GM12878 (cell line): ENCODE measurements at regions not wholly inside any gene's neighbourhood (a gene's known extent, or its start where the extent isn't known, plus 50 kb on each side); places are given as distances from the start of the nearest gene placed in this dataset.

Source experiments
- ATAC-seq: fragments of 200-7000 bp; cut with Tn5 transposase; 3 replicates; pipeline ENCODE4 v1.9.1; 2020; ENCODE audit warnings: mild to moderate bottlenecking, moderate library complexity
- BruUV-seq: library from RNA; stranded (reverse); fragments of 400-500 nt; replicated peaks from 2 replicates; lab custom pipeline; 2021; lab: Mats Ljungman, UMichigan
- CTCF ChIA-PET: fragments of 300-600 bp; sonication (Branson Sonifier 250); formaldehyde crosslinking; extraction: SDS; loops from one replicate; lab custom pipeline; 2021; ENCODE audit warnings: inconsistent platforms; lab: Yijun Ruan, JAX
- POLR2A ChIA-PET: fragments of 350-600 bp; formaldehyde crosslinking; extraction: SDS; loops from one replicate; lab custom pipeline; 2021; ENCODE audit warnings: inconsistent platforms; lab: Charles Lee
- RAD21 ChIA-PET: fragments of 300-600 bp; sonication (Branson Sonifier 250); formaldehyde crosslinking; loops from one replicate; lab custom pipeline; 2023; ENCODE audit warnings: antibody characterized with exemption; ENCODE audit not compliant: unreplicated experiment; lab: Charles Lee
- SMC1A ChIA-PET: fragments of 300-600 bp; sonication (Branson Sonifier 250); formaldehyde crosslinking; loops from one replicate; lab custom pipeline; 2023; ENCODE audit not compliant: unreplicated experiment, uncharacterized antibody; lab: Charles Lee
- DNase-seq: peaks from one replicate; pipeline ENCODE4 v3.0.0-alpha.2; 2011; ENCODE audit warnings: low read depth, low spot score
- FAIRE-seq: peaks from 3 replicates; lab custom pipeline; 2011; peaks lifted over from hg19 to GRCh38; lab: Jason Lieb, UNC
- H2AFZ ChIP-seq: 2 replicates; pipeline ENCODE4 v1.6.0; 2011; ENCODE audit warnings: low read depth, low read length, control low read depth; ENCODE audit not compliant: control insufficient read depth
- H3K27ac ChIP-seq: 2 replicates; pipeline ENCODE4 v1.5.1; 2011; ENCODE audit warnings: control low read depth; ENCODE audit not compliant: control insufficient read depth, insufficient read depth
- H3K27me3 ChIP-seq, 2 experiments: replicated peaks in 1 of 2; 2 replicates each; pipeline versions ENCODE4 v1.6.0 to v1.6.1; 2011; ENCODE audit warnings: low read length in 1 of 2; ENCODE audit not compliant: control insufficient read depth in 2 of 2, insufficient read depth in 2 of 2
- H3K36me3 ChIP-seq, 2 experiments: 2 replicates each; pipeline ENCODE4 v1.5.1; 2011; ENCODE audit warnings: low read length in 1 of 2; ENCODE audit not compliant: control insufficient read depth in 2 of 2, insufficient read depth in 2 of 2
- H3K4me1 ChIP-seq: 2 replicates; pipeline ENCODE4 v1.6.1; 2011; ENCODE audit warnings: mild to moderate bottlenecking, low read length, moderate library complexity, mixed read lengths; ENCODE audit not compliant: control insufficient read depth, insufficient read depth
- H3K4me2 ChIP-seq: 2 replicates; pipeline ENCODE4 v1.6.0; 2011; ENCODE audit warnings: control low read depth; ENCODE audit not compliant: control insufficient read depth, insufficient read depth
- H3K4me3 ChIP-seq: fragments of 200-600 bp; sonication (generic); 2 replicates; pipeline ENCODE4 v1.5.1; 2016
- H3K79me2 ChIP-seq: 2 replicates; pipeline ENCODE4 v1.6.0; 2011; ENCODE audit warnings: low read length; ENCODE audit not compliant: control insufficient read depth, insufficient read depth
- H3K9ac ChIP-seq: 2 replicates; pipeline ENCODE4 v1.8.0; 2011; ENCODE audit warnings: low read length, control low read depth, mixed read lengths; ENCODE audit not compliant: control insufficient read depth, insufficient read depth
- H3K9me3 ChIP-seq: replicated peaks from 3 replicates; pipeline ENCODE4 v1.5.1; 2011; ENCODE audit warnings: mild to moderate bottlenecking, low read length; ENCODE audit not compliant: control insufficient read depth, insufficient read depth
- H4K20me1 ChIP-seq: 2 replicates; pipeline ENCODE4 v1.6.0; 2011; ENCODE audit not compliant: control insufficient read depth, insufficient read depth
- RFX5 ChIP-seq: IDR thresholded peaks from 2 replicates; pipeline ENCODE4 v1.6.1; 2011; ENCODE audit warnings: low read depth, low read length, improper control_type of control experiment
- SP1 ChIP-seq: IDR thresholded peaks from one replicate; pipeline ENCODE4 v1.6.1; 2011; ENCODE audit warnings: low read depth, low read length
- STAT1 ChIP-seq: fragments of 450-650 bp; conservative IDR thresholded peaks from 2 replicates; pipeline ENCODE4 v1.6.1; 2014; ENCODE audit warnings: antibody characterized with exemption, mild to moderate bottlenecking
- TCF7 ChIP-seq: IDR thresholded peaks from 2 replicates; pipeline ENCODE4 v1.6.1; 2014; ENCODE audit warnings: antibody characterized with exemption, borderline replicate concordance
- in situ Hi-C: fragments of 300-500 bp; cut with MboI; formaldehyde crosslinking; loops from 9 replicates; pipeline ENCODE4 v1.14.3; 2018; ENCODE audit warnings: mixed read lengths
- intact Hi-C: fragments of 100-400 bp; cut with micrococcal nuclease; formaldehyde crosslinking; loops from one replicate; pipeline ENCODE4 v1.14.2; 2022; ENCODE audit not compliant: unreplicated experiment
- TF ChIP-seq, protein P1 (sequence below): fragments of 450-650 bp; IDR thresholded peaks from 2 replicates; pipeline ENCODE4 v1.6.1; 2017; ENCODE audit warnings: mild to moderate bottlenecking, moderate library complexity
- TF ChIP-seq, protein P2 (sequence below): fragments of 450-650 bp; IDR thresholded peaks from 2 replicates; pipeline ENCODE4 v1.6.1; 2014; ENCODE audit warnings: mild to moderate bottlenecking
- TF ChIP-seq, protein P3 (sequence below): fragments of 450-650 bp; IDR thresholded peaks from 2 replicates; pipeline ENCODE4 v1.6.1; 2017; ENCODE audit warnings: mild to moderate bottlenecking, moderate library complexity

DNA sequence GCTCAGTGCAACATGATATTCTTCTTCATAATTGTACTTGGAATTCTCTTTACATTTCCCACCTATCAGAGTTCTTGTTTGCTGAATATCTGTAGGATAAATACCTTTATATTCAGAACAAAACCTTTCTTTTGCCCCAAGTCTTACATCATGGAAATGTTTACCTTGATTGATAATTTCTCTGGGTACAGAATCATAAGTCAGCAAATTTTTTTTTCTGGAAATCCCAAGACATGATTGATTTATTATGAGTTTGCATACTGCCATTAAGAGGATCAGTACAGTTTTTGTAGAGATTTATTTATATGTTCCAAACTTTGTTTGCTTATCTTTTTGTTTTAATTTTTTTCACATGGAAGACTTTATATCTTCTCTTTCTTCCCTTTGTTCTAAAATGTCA, 699.8 kb upstream of the KIF2B start:
- Histone ChIP-seq H3K9ac (no peak overlapping the region), H3K36me3 (no peaks in the 10 kb centered on the region), H2AFZ (no peak overlapping the region), H3K4me3 (no peak overlapping the region), H3K27me3 (no peaks in the 10 kb centered on the region), H3K9me3 (no peaks in the 10 kb centered on the region), H3K27ac (no peak overlapping the region), H3K79me2 (no peaks in the 10 kb centered on the region), H3K4me1 (no peaks in the 10 kb centered on the region), H4K20me1 (no peaks in the 10 kb centered on the region), H3K4me2 (no peak overlapping the region)
- intact Hi-C loops (no loop called here), in situ Hi-C loops (no loop called here)
- DNase-seq = no peak
- ChIA-PET RAD21 (no interaction called here), POLR2A (no interaction called here), SMC1A (no interaction called here), CTCF (no interaction called here)
- no TSS peak for BruUV-seq
- no peak for ATAC-seq
- no peak for TF ChIP-seq STAT1
- no peak for TF ChIP-seq SP1
- TF ChIP-seq TCF7 = no peak
- TF ChIP-seq, protein P1, sequence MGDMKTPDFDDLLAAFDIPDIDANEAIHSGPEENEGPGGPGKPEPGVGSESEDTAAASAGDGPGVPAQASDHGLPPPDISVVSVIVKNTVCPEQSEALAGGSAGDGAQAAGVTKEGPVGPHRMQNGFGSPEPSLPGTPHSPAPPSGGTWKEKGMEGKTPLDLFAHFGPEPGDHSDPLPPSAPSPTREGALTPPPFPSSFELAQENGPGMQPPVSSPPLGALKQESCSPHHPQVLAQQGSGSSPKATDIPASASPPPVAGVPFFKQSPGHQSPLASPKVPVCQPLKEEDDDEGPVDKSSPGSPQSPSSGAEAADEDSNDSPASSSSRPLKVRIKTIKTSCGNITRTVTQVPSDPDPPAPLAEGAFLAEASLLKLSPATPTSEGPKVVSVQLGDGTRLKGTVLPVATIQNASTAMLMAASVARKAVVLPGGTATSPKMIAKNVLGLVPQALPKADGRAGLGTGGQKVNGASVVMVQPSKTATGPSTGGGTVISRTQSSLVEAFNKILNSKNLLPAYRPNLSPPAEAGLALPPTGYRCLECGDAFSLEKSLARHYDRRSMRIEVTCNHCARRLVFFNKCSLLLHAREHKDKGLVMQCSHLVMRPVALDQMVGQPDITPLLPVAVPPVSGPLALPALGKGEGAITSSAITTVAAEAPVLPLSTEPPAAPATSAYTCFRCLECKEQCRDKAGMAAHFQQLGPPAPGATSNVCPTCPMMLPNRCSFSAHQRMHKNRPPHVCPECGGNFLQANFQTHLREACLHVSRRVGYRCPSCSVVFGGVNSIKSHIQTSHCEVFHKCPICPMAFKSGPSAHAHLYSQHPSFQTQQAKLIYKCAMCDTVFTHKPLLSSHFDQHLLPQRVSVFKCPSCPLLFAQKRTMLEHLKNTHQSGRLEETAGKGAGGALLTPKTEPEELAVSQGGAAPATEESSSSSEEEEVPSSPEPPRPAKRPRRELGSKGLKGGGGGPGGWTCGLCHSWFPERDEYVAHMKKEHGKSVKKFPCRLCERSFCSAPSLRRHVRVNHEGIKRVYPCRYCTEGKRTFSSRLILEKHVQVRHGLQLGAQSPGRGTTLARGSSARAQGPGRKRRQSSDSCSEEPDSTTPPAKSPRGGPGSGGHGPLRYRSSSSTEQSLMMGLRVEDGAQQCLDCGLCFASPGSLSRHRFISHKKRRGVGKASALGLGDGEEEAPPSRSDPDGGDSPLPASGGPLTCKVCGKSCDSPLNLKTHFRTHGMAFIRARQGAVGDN = no peak
- TF ChIP-seq, protein P2, sequence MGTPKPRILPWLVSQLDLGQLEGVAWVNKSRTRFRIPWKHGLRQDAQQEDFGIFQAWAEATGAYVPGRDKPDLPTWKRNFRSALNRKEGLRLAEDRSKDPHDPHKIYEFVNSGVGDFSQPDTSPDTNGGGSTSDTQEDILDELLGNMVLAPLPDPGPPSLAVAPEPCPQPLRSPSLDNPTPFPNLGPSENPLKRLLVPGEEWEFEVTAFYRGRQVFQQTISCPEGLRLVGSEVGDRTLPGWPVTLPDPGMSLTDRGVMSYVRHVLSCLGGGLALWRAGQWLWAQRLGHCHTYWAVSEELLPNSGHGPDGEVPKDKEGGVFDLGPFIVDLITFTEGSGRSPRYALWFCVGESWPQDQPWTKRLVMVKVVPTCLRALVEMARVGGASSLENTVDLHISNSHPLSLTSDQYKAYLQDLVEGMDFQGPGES = no peak
- TF ChIP-seq, protein P3, sequence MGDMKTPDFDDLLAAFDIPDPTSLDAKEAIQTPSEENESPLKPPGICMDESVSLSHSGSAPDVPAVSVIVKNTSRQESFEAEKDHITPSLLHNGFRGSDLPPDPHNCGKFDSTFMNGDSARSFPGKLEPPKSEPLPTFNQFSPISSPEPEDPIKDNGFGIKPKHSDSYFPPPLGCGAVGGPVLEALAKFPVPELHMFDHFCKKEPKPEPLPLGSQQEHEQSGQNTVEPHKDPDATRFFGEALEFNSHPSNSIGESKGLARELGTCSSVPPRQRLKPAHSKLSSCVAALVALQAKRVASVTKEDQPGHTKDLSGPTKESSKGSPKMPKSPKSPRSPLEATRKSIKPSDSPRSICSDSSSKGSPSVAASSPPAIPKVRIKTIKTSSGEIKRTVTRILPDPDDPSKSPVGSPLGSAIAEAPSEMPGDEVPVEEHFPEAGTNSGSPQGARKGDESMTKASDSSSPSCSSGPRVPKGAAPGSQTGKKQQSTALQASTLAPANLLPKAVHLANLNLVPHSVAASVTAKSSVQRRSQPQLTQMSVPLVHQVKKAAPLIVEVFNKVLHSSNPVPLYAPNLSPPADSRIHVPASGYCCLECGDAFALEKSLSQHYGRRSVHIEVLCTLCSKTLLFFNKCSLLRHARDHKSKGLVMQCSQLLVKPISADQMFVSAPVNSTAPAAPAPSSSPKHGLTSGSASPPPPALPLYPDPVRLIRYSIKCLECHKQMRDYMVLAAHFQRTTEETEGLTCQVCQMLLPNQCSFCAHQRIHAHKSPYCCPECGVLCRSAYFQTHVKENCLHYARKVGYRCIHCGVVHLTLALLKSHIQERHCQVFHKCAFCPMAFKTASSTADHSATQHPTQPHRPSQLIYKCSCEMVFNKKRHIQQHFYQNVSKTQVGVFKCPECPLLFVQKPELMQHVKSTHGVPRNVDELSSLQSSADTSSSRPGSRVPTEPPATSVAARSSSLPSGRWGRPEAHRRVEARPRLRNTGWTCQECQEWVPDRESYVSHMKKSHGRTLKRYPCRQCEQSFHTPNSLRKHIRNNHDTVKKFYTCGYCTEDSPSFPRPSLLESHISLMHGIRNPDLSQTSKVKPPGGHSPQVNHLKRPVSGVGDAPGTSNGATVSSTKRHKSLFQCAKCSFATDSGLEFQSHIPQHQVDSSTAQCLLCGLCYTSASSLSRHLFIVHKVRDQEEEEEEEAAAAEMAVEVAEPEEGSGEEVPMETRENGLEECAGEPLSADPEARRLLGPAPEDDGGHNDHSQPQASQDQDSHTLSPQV = no peak
- TF ChIP-seq RFX5 = no peak
- FAIRE-seq = no peak
